GM13977 (cell line): ENCODE measurements at regions not wholly inside any gene's neighbourhood (a gene's known extent, or its start where the extent isn't known, plus 50 kb on each side); places are given as distances from the start of the nearest gene placed in this dataset.

Experiments used
- DNase-seq: peaks from one replicate; pipeline ENCODE4 v3.0.0; 2012; ENCODE audit warnings: low spot score
- CTCF ChIP-seq: IDR thresholded peaks from 2 replicates; pipeline ENCODE4 v1.5.1; 2012; ENCODE audit warnings: mild to moderate bottlenecking, control low read depth; ENCODE audit not compliant: insufficient read depth; ENCODE audit errors: extremely low read depth, missing control alignments
- in situ Hi-C: fragments of 300-500 bp; cut with MboI; formaldehyde crosslinking; loops from one replicate; pipeline ENCODE4 v1.12.0; 2022; ENCODE audit warnings: low sequenced_read_pairs, low pct_unique_long_range_greater_than_20kb, mixed read lengths, inconsistent platforms; ENCODE audit not compliant: unreplicated experiment

GRCh38 chr22:27593378-27593777, 208.2 kb downstream of the MN1 start:
- no peak for DNase-seq
- TF ChIP-seq CTCF = no peak
- in situ Hi-C loops = no loop called here

DNA sequence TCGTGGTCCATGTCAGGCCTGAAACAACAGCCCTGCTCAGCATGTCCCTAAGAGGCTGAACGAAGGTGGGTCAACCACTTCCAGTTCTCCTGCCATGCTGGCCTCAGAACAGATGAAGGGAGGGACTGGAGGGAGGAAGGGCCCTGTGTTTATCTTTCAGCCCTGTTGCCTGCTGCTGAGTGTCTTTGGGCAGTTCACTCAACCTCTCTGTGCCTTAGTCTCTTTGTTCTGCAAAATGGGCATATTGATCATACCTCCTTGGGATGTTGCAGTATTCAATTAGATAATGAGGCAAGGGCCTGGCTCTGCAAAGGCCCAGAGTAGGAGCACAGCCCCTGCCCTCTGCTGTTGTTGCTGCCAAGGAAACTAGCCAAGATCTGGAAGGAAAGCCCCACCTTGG, 207.5 kb downstream of the MN1 start:
- TF ChIP-seq CTCF = no peak
- DNase-seq = no peak
- in situ Hi-C loops = no loop called here

GRCh38 chr22:27594474-27595134, 207.0 kb downstream of the MN1 start:
- in situ Hi-C loops = no loop called here
- no peak for DNase-seq
- no peak for TF ChIP-seq CTCF

GRCh38 chr22:27596133-27596870, 205.3 kb downstream of the MN1 start:
- in situ Hi-C loops = no loop called here
- no peak for TF ChIP-seq CTCF
- no peak for DNase-seq

DNA sequence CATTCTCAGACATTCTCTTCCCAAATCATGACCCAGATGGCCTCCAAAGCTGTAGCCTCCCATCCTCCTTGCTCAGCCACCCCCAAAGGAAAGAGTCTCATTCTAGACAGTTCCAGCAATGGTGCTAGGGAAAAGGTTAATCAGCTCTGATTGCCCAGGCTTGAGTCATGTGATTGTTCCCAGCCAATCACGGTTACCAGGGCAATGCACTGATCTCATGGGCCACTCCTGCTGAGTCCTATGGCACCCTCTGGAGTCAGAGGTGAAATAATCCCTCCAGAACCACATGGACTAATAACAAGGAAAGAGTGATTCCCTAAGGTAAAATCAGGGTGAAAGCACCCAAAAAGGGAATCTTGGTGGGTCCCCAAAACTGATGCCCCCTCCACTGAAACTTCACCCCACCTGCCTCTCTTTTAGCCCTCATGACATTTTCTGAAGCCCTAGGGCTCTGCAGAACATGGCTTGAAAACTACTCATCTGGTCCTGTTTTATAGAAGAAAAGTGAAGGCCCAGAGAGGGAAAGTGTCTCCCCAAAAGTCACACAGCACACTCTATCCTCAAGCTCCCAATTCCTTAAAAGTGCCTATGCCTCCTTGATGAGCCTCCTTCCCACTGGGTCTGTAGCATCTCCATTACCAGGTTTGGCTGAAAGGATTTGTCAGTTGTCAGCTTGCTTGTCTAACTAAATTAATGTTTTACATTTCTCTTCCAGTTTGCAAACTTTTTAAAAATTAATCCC, 203.7 kb downstream of the MN1 start:
- in situ Hi-C loops = no loop called here
- DNase-seq = no peak
- TF ChIP-seq CTCF = no peak

DNA sequence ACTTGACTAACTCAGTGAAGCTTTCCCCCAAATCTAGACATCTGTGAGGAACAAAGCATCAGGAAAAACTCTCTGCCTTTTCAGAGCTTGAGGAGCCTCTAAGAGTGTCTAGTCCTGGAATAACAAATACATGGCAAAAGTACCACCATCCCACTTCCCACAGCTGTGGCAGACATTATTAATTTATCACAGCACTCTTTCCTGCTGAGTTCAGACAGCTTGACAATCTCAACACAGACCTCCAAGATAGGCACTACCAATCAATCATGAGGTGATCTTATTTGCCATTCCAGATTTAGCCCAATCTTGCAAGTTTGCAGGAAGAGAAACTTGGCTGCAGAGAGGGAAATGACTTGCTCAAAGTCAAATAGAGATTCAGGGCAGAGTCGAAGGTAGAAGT, 202.8 kb downstream of the MN1 start:
- no peak for TF ChIP-seq CTCF
- DNase-seq = no peak

More for the DNA sequence above, 202.8 kb downstream of the MN1 start:
- in situ Hi-C loops = no loop called here
